ENCODE measurements at regions not wholly inside any gene's neighbourhood (a gene's known extent, or its start where the extent isn't known, plus 50 kb on each side); places are given as distances from the start of the nearest gene placed in this dataset.

- no peak for TF ChIP-seq NFE2L2 (IDR thresholded peaks at IDR 0.05; ENCODE audit: low read depth, low read length)
- TF ChIP-seq MAFK (IDR thresholded peaks at IDR 0.05; ENCODE audit: low read depth, low read length), result no peak
- TF ChIP-seq USF2 (IDR thresholded peaks at IDR 0.05; ENCODE audit: low read depth, low read length), result no peak
- TF ChIP-seq BHLHE40 (IDR thresholded peaks at IDR 0.05; ENCODE audit: low read depth, low read length), result no peak
- no peak for TF ChIP-seq RCOR1 (IDR thresholded peaks at IDR 0.05; ENCODE audit: insufficient replicate concordance, low read length)
- no peak for TF ChIP-seq CEBPB (IDR thresholded peaks at IDR 0.05; ENCODE audit: low read depth, low read length)
- TF ChIP-seq RFX5 (IDR thresholded peaks at IDR 0.05; ENCODE audit: low read depth, low read length), result no peak
- TF ChIP-seq ELK1 (IDR thresholded peaks at IDR 0.05; ENCODE audit: borderline replicate concordance, low read depth, low read length), result no peak
- no peak for TF ChIP-seq CTCF (conservative IDR thresholded peaks at IDR 0.05; ENCODE audit: low read depth, low read length)
- TF ChIP-seq FOS (IDR thresholded peaks at IDR 0.05; ENCODE audit: low read depth, low read length), result no peak
- TF ChIP-seq MXI1 (IDR thresholded peaks at IDR 0.05; ENCODE audit: borderline replicate concordance, low read depth, low read length), result no peak
- Histone ChIP-seq H2AK9ac (replicated peaks; ENCODE audit: low read depth, low read length, poor library complexity) (no peak overlapping the region), H3K9me1 (ENCODE audit: insufficient read depth, low read length) (no peaks in the 10 kb centered on the region), H3K36me3 (ENCODE audit: control insufficient read depth, insufficient read depth, low read length) (no peaks in the 10 kb centered on the region), H3K23ac (ENCODE audit: low read depth, low read length) (no peak overlapping the region), H3K18ac (ENCODE audit: low read depth, low read length) (no peak overlapping the region), H2BK20ac (ENCODE audit: low read depth, low read length) (no peak overlapping the region), H2BK15ac (ENCODE audit: low read depth, low read length) (no peak overlapping the region), H4K8ac (ENCODE audit: low read depth in 2 of 2, low read length in 2 of 2) (no peak overlapping the region), H4K20me1 (ENCODE audit: insufficient read depth, low read length) (no peaks in the 10 kb centered on the region), H2BK120ac (ENCODE audit: low read depth, low read length) (no peak overlapping the region), H2AK5ac (ENCODE audit: low read depth, low read length) (no peak overlapping the region), H3K27ac (ENCODE audit: insufficient read depth, low read length) (no peak overlapping the region), H2BK5ac (ENCODE audit: low read depth, low read length, poor library complexity, severe bottlenecking) (no peak overlapping the region), H3K27me3 (ENCODE audit: control insufficient read depth, insufficient read depth, low read length) (no peaks in the 10 kb centered on the region), H3K9me3 (ENCODE audit: control insufficient read depth, insufficient read depth, low read length) (peaks cover 3% of the 10 kb centered on the region; the same call in 1 of the 2 replicates), H3K79me1 (ENCODE audit: low read depth in 1 of 2, low read length in 2 of 2) (no peaks in the 10 kb centered on the region), H2AFZ (replicated peaks; ENCODE audit: low read length, poor library complexity) (no peak overlapping the region), H3K4me3 (ENCODE audit: insufficient read depth, low read depth, low read length) (no peak overlapping the region), H3K56ac (ENCODE audit: extremely low read depth, insufficient read depth, low read length) (no peak overlapping the region), H3K4me2 (ENCODE audit: low read depth, low read length) (no peak overlapping the region), H3K14ac (replicated peaks; ENCODE audit: low read depth, low read length) (no peak overlapping the region), H3K4me1 (ENCODE audit: control insufficient read depth, insufficient read depth, low read length) (no peaks in the 10 kb centered on the region), H3K9ac (ENCODE audit: low read depth, low read length) (no peak overlapping the region), H3K4ac (ENCODE audit: low read depth, low read length) (no peak overlapping the region), H4K5ac (ENCODE audit: low read depth, low read length) (no peak overlapping the region), H4K91ac (ENCODE audit: insufficient read depth, low read depth, low read length) (no peak overlapping the region)
- WGBS, 2 experiments (ENCODE audit: extremely low coverage in 2 of 2, insufficient read length in 1 of 2), result 17% methylated on average over 2 of the region's 10 CpGs; no CpG with 5 or more reads in 1 of the 2 experiments
- dilution Hi-C loops (cut with HindIII; ENCODE audit: low sequenced_read_pairs, unreplicated experiment) (no loop called here), intact Hi-C loops (cut with micrococcal nuclease) (no loop called here), in situ Hi-C loops (cut with MboI; ENCODE audit: low sequenced_read_pairs) (no loop called here)
- no peak for ATAC-seq (ENCODE audit: low read depth)
- ChIA-PET POLR2A (ENCODE audit: unreplicated experiment) (no interaction called here), CTCF (interaction anchor here (0.9 kb wide), 1 partner anchor 13 kb away, joined by 3 read pairs; no protein-coding TSS in a partner anchor)
- no peak for DNase-seq
- no TSS peak for BruUV-seq (replicated peaks)
Observed at GRCh38 chr1:239805851-239806772, 285.6 kb upstream of the FMN2 start.

Data from IMR-90 (cell line).